Calu3 (cell line): ENCODE measurements at regions not wholly inside any gene's neighbourhood (a gene's known extent, or its start where the extent isn't known, plus 50 kb on each side); places are given as distances from the start of the nearest gene placed in this dataset.

Source experiments
- BruUV-seq: library from RNA; stranded (reverse); fragments of 400-500 nt; replicated peaks from 2 replicates; lab custom pipeline; 2021; lab: Mats Ljungman, UMichigan
- CTCF ChIA-PET: fragments of 300-600 bp; sonication (Branson Sonifier 250); formaldehyde crosslinking; loops from one replicate; lab custom pipeline; 2022; ENCODE audit warnings: antibody characterized with exemption; lab: Charles Lee
- DNase-seq: peaks from one replicate; pipeline ENCODE4 v3.0.0; 2022
- H3K27ac Mint-ChIP-seq: one replicate; pipeline ENCODE4 v1.8.0; 2022; ENCODE audit warnings: mixed read lengths; ENCODE audit not compliant: unreplicated experiment
- H3K27me3 Mint-ChIP-seq: one replicate; pipeline ENCODE4 v1.8.0; 2022; ENCODE audit warnings: mixed read lengths; ENCODE audit not compliant: unreplicated experiment
- H3K36me3 Mint-ChIP-seq: one replicate; pipeline ENCODE4 v1.8.0; 2022; ENCODE audit warnings: mild to moderate bottlenecking, moderate library complexity, mixed read lengths; ENCODE audit not compliant: insufficient read depth, unreplicated experiment
- H3K4me1 Mint-ChIP-seq: one replicate; pipeline ENCODE4 v1.8.0; 2022; ENCODE audit warnings: mild to moderate bottlenecking, low read depth, mixed read lengths; ENCODE audit not compliant: unreplicated experiment
- H3K4me3 Mint-ChIP-seq: one replicate; pipeline ENCODE4 v1.8.0; 2022; ENCODE audit warnings: mild to moderate bottlenecking, low read depth, moderate library complexity, mixed read lengths; ENCODE audit not compliant: unreplicated experiment
- H3K9me3 Mint-ChIP-seq: one replicate; pipeline ENCODE4 v1.8.0; 2022; ENCODE audit warnings: low read depth, mixed read lengths; ENCODE audit not compliant: unreplicated experiment
- CTCF ChIP-seq: fragments of 200-600 bp; IDR thresholded peaks from one replicate; pipeline ENCODE4 v1.8.0; 2022; ENCODE audit warnings: antibody characterized with exemption; ENCODE audit not compliant: unreplicated experiment
- intact Hi-C: fragments of 100-400 bp; cut with micrococcal nuclease; formaldehyde crosslinking; loops from one replicate; pipeline ENCODE4 v1.10.0; 2022; ENCODE audit not compliant: unreplicated experiment

GRCh38 chr16:66222756-66223155 lies 143.7 kb upstream of the CDH5 start:
- Mint-ChIP-seq H3K4me1 (no peaks in the 10 kb centered on the region), H3K27ac (no peak overlapping the region), H3K9me3 (no peaks in the 10 kb centered on the region), H3K36me3 (no peaks in the 10 kb centered on the region), H3K27me3 (peaks cover 79% of the 10 kb centered on the region), H3K4me3 (no peak overlapping the region)
- TF ChIP-seq CTCF, result no peak
- BruUV-seq, result no TSS peak
- CTCF ChIA-PET, result no interaction called here
- intact Hi-C loops, result no loop called here
- no peak for DNase-seq

- Mint-ChIP-seq H3K4me1 (no peaks in the 10 kb centered on the region), H3K27ac (no peak overlapping the region), H3K36me3 (no peaks in the 10 kb centered on the region), H3K4me3 (no peak overlapping the region), H3K27me3 (peaks cover 79% of the 10 kb centered on the region), H3K9me3 (no peaks in the 10 kb centered on the region)
- no TSS peak for BruUV-seq
- CTCF ChIA-PET, result no interaction called here
- TF ChIP-seq CTCF, result no peak
- intact Hi-C loops, result no loop called here
- no peak for DNase-seq
Measured at GRCh38 chr16:66220702-66221101, 145.8 kb upstream of the CDH5 start.

GRCh38 chr16:66219491-66219890 lies 147.0 kb upstream of the CDH5 start:
- Mint-ChIP-seq H3K4me3 (no peak overlapping the region), H3K27ac (no peak overlapping the region), H3K36me3 (no peaks in the 10 kb centered on the region), H3K4me1 (no peaks in the 10 kb centered on the region), H3K27me3 (peaks cover 79% of the 10 kb centered on the region), H3K9me3 (no peaks in the 10 kb centered on the region)
- no peak for DNase-seq
- no TSS peak for BruUV-seq
- intact Hi-C loops, result no loop called here
- TF ChIP-seq CTCF, result no peak
- CTCF ChIA-PET, result no interaction called here

GRCh38 chr16:66212428-66212827 lies 154.1 kb upstream of the CDH5 start:
- no peak for DNase-seq
- Mint-ChIP-seq H3K27ac (no peak overlapping the region), H3K36me3 (no peaks in the 10 kb centered on the region), H3K4me1 (no peaks in the 10 kb centered on the region), H3K27me3 (peaks cover 94% of the 10 kb centered on the region), H3K9me3 (no peaks in the 10 kb centered on the region), H3K4me3 (no peak overlapping the region)
- intact Hi-C loops, result no loop called here
- CTCF ChIA-PET, result no interaction called here
- BruUV-seq, result no TSS peak
- TF ChIP-seq CTCF, result no peak
